IMR-90 (cell line): ENCODE measurements at regions not wholly inside any gene's neighbourhood (a gene's known extent, or its start where the extent isn't known, plus 50 kb on each side); places are given as distances from the start of the nearest gene placed in this dataset.

Experiments
- BHLHE40 ChIP-seq: fragments of 150-350 bp; IDR thresholded peaks from 2 replicates; pipeline ENCODE4 v1.6.1; 2016; ENCODE audit warnings: mild to moderate bottlenecking, low read depth, low read length
- CEBPB ChIP-seq: IDR thresholded peaks from 2 replicates; pipeline ENCODE4 v1.6.1; 2012; ENCODE audit warnings: low read depth, low read length, improper control_type of control experiment
- CHD1 ChIP-seq: IDR thresholded peaks from 2 replicates; pipeline ENCODE4 v1.6.1; 2012; ENCODE audit warnings: low read depth, low read length, improper control_type of control experiment
- CTCF ChIP-seq: conservative IDR thresholded peaks from 2 replicates; pipeline ENCODE4 v1.5.1; 2012; ENCODE audit warnings: mild to moderate bottlenecking, low read depth, low read length, improper control_type of control experiment
- FOS ChIP-seq: fragments of 150-350 bp; IDR thresholded peaks from 2 replicates; pipeline ENCODE4 v1.6.1; 2016; ENCODE audit warnings: low read depth, low read length
- MAFK ChIP-seq: IDR thresholded peaks from 2 replicates; pipeline ENCODE4 v1.6.1; 2012; ENCODE audit warnings: low read depth, low read length, improper control_type of control experiment
- MAZ ChIP-seq: IDR thresholded peaks from 2 replicates; pipeline ENCODE4 v1.6.1; 2012; ENCODE audit warnings: low read depth, mild to moderate bottlenecking, low read length, improper control_type of control experiment, moderate library complexity, borderline replicate concordance
- MXI1 ChIP-seq: IDR thresholded peaks from 2 replicates; pipeline ENCODE4 v1.6.1; 2012; ENCODE audit warnings: low read depth, mild to moderate bottlenecking, low read length, moderate library complexity, borderline replicate concordance
- NFE2L2 ChIP-seq: fragments of 150-350 bp; IDR thresholded peaks from 2 replicates; pipeline ENCODE4 v1.6.1; 2016; ENCODE audit warnings: low read depth, mild to moderate bottlenecking, low read length
- POLR2A ChIP-seq: IDR thresholded peaks from 2 replicates; pipeline ENCODE4 v1.6.1; 2012; ENCODE audit warnings: mild to moderate bottlenecking, low read depth, low read length
- RAD21 ChIP-seq: IDR thresholded peaks from 2 replicates; pipeline ENCODE4 v1.6.1; 2012; ENCODE audit warnings: low read length, improper control_type of control experiment
- RFX5 ChIP-seq: IDR thresholded peaks from 2 replicates; pipeline ENCODE4 v1.8.0; 2012; ENCODE audit warnings: low read depth, mild to moderate bottlenecking, low read length, moderate library complexity
- SMC3 ChIP-seq: fragments of 150-350 bp; IDR thresholded peaks from 2 replicates; pipeline ENCODE4 v1.6.1; 2016; ENCODE audit warnings: low read depth, mild to moderate bottlenecking, antibody characterized with exemption, low read length, moderate library complexity
- USF2 ChIP-seq: fragments of 150-350 bp; IDR thresholded peaks from 2 replicates; pipeline ENCODE4 v1.6.1; 2017; ENCODE audit warnings: mild to moderate bottlenecking, antibody characterized with exemption, low read length, low read depth

GRCh38 chr4:71095141-71095540 lies 101.7 kb downstream of the DCK start:
- TF ChIP-seq MAZ (no peak), CTCF (no peak), POLR2A (no peak), SMC3 (no peak), USF2 (no peak), RFX5 (no peak), NFE2L2 (no peak), MAFK (no peak), CEBPB (no peak), FOS (no peak), MXI1 (no peak), RAD21 (no peak), BHLHE40 (no peak), CHD1 (no peak)
